ENCODE measurements at regions not wholly inside any gene's neighbourhood (a gene's known extent, or its start where the extent isn't known, plus 50 kb on each side); places are given as distances from the start of the nearest gene placed in this dataset.

- no peak for TF ChIP-seq GATA3 (IDR thresholded peaks at IDR 0.05; ENCODE audit: low read depth, low read length)
- no peak for TF ChIP-seq GATA2 (IDR thresholded peaks at IDR 0.05; ENCODE audit: low read depth, low read length)
These were observed 345.7 kb downstream of the GLRX3 start for GRCh38 chr10:130481936-130482335.

- TF ChIP-seq GATA3 (IDR thresholded peaks at IDR 0.05; ENCODE audit: low read depth, low read length) (no peak), GATA2 (IDR thresholded peaks at IDR 0.05; ENCODE audit: low read depth, low read length) (no peak)
These were observed 347.7 kb downstream of the GLRX3 start for GRCh38 chr10:130483691-130484467.

GRCh38 chr10:130484468-130485180 is 348.4 kb downstream of the GLRX3 start:
- TF ChIP-seq GATA3 (IDR thresholded peaks at IDR 0.05; ENCODE audit: low read depth, low read length) (no peak), GATA2 (IDR thresholded peaks at IDR 0.05; ENCODE audit: low read depth, low read length) (no peak)

GRCh38 chr10:130485236-130485957 is 349.2 kb downstream of the GLRX3 start:
- no peak for TF ChIP-seq GATA2 (IDR thresholded peaks at IDR 0.05; ENCODE audit: low read depth, low read length)
- no peak for TF ChIP-seq GATA3 (IDR thresholded peaks at IDR 0.05; ENCODE audit: low read depth, low read length)

- TF ChIP-seq GATA2 (IDR thresholded peaks at IDR 0.05; ENCODE audit: low read depth, low read length) (no peak), GATA3 (IDR thresholded peaks at IDR 0.05; ENCODE audit: low read depth, low read length) (no peak)
These were observed 350.0 kb downstream of the GLRX3 start for GRCh38 chr10:130485958-130486895.

GRCh38 chr10:130486906-130487305 is 350.7 kb downstream of the GLRX3 start:
- TF ChIP-seq GATA2 (IDR thresholded peaks at IDR 0.05; ENCODE audit: low read depth, low read length) (no peak), GATA3 (IDR thresholded peaks at IDR 0.05; ENCODE audit: low read depth, low read length) (no peak)

- no peak for TF ChIP-seq GATA3 (IDR thresholded peaks at IDR 0.05; ENCODE audit: low read depth, low read length)
- no peak for TF ChIP-seq GATA2 (IDR thresholded peaks at IDR 0.05; ENCODE audit: low read depth, low read length)
These were observed 351.4 kb downstream of the GLRX3 start for GRCh38 chr10:130487566-130487965.

GRCh38 chr10:130489891-130490290 is 353.7 kb downstream of the GLRX3 start:
- TF ChIP-seq GATA2 (IDR thresholded peaks at IDR 0.05; ENCODE audit: low read depth, low read length), result no peak
- TF ChIP-seq GATA3 (IDR thresholded peaks at IDR 0.05; ENCODE audit: low read depth, low read length), result no peak

GRCh38 chr10:130491011-130491692 is 355.0 kb downstream of the GLRX3 start:
- TF ChIP-seq GATA2 (IDR thresholded peaks at IDR 0.05; ENCODE audit: low read depth, low read length) (no peak), GATA3 (IDR thresholded peaks at IDR 0.05; ENCODE audit: low read depth, low read length) (no peak)

GRCh38 chr10:130491693-130492050 is 355.5 kb downstream of the GLRX3 start:
- TF ChIP-seq GATA3 (IDR thresholded peaks at IDR 0.05; ENCODE audit: low read depth, low read length) (no peak), GATA2 (IDR thresholded peaks at IDR 0.05; ENCODE audit: low read depth, low read length) (no peak)

GRCh38 chr10:130492266-130492934 is 356.2 kb downstream of the GLRX3 start:
- TF ChIP-seq GATA3 (IDR thresholded peaks at IDR 0.05; ENCODE audit: low read depth, low read length), result no peak
- TF ChIP-seq GATA2 (IDR thresholded peaks at IDR 0.05; ENCODE audit: low read depth, low read length), result no peak

GRCh38 chr10:130493021-130493420 is 356.8 kb downstream of the GLRX3 start:
- TF ChIP-seq GATA3 (IDR thresholded peaks at IDR 0.05; ENCODE audit: low read depth, low read length) (no peak), GATA2 (IDR thresholded peaks at IDR 0.05; ENCODE audit: low read depth, low read length) (no peak)

Measured in SH-SY5Y (cell line).